ENCODE measurements at regions not wholly inside any gene's neighbourhood (a gene's known extent, or its start where the extent isn't known, plus 50 kb on each side); places are given as distances from the start of the nearest gene placed in this dataset.

GRCh38 chr17:69916761-69917160, 158.3 kb upstream of the KCNJ16 start:
- TF ChIP-seq CTCF (IDR thresholded peaks at IDR 0.05) = no peak
- no peak for TF ChIP-seq POLR2A (IDR thresholded peaks at IDR 0.05)
